ENCODE measurements at regions not wholly inside any gene's neighbourhood (a gene's known extent, or its start where the extent isn't known, plus 50 kb on each side); places are given as distances from the start of the nearest gene placed in this dataset.

DNA sequence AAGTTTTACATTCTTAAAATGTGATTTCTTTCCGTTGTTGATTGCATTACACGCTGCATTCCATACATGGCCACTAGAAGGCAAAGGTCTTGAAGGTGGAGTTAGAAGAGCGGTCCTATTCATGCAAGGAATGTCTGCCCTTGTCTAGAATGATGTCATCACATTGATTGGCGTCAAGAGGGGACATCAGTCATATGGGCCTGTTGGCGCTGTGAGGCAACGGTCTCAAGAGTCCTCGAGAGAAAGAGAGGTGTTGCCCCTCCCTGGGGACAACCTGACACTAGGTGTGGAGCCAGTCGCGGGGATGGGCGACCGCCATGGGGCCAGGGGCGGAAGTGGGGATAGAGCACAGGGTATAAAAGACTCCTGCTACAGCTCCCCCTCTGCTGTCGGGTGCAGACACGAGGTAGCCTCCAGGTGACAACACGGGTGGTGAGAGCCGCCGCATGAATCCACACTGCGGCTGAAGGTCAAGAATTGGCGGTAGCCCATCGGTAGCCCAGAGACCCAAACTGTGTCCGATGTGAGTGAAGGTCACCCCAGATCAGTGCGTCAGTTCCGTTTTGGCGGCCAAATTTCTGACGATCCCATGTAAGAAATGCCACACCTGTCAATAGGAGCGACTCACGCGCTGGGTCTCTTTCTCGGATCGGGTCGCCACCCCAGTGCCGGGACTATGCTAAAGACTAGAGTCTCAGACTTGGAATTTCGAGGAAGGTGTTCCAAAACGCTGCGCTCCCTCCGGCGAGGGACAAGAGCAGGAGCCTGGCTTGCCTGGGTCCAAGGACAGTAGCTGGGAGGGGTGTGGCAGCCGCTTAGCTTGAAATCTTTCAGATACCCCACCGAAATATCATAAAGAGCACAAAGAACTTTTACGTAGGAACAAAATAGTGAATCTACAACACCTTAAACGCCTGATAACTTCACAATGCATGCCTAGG, 93.2 kb upstream of the ZNF184 start:
- Histone ChIP-seq H3K4me3 (ENCODE audit: low read length in 2 of 2) (peak overlapping the region in 1 of 2 donors; percentile 73), H2BK12ac (ENCODE audit: low read length) (no peak overlapping the region)
- no peak for DNase-seq (ENCODE audit: low spot score)

GRCh38 chr6:27562027-27562410, 89.1 kb upstream of the ZNF184 start:
- no peaks in the 10 kb centered on the region for H3K4me1 ChIP-seq (ENCODE audit: control insufficient read depth in 2 of 2, insufficient read depth in 1 of 2, low read depth in 1 of 2, low read length in 2 of 2)
- H4K8ac ChIP-seq (ENCODE audit: low read depth, low read length) = no peak overlapping the region
- peaks cover 0 to 48% (median 6%) of the 10 kb centered on the region in 3 experiments for H3K27me3 ChIP-seq (ENCODE audit: control insufficient read depth in 3 of 3, insufficient read depth in 3 of 3, low read depth in 1 of 3, low read length in 3 of 3)
- no peaks in the 10 kb centered on the region for H3K9me3 ChIP-seq (replicated peaks in 1 of 2; ENCODE audit: control insufficient read depth in 2 of 2, insufficient read depth in 1 of 2, low read depth in 1 of 2, low read length in 2 of 2)
- no peak overlapping the region for H2AK5ac ChIP-seq (ENCODE audit: low read depth, low read length)
- H2BK5ac ChIP-seq (ENCODE audit: low read length) = no peak overlapping the region
- H3K36me3 ChIP-seq (replicated peaks in 1 of 2; ENCODE audit: control insufficient read depth in 2 of 2, insufficient read depth in 2 of 2, low read length in 2 of 2) = no peaks in the 10 kb centered on the region
- no peak overlapping the region for H2BK15ac ChIP-seq (ENCODE audit: low read length)
- no peak overlapping the region for H3K23ac ChIP-seq (ENCODE audit: low read depth, low read length, poor library complexity)
- no peak overlapping the region for H2BK120ac ChIP-seq (ENCODE audit: low read depth, low read length)
- no CpG with 5 or more reads among the region's 11 CpGs for WGBS, 2 donors (ENCODE audit: extremely low coverage in 2 of 2, insufficient read length in 2 of 2, insufficient replicate concordance in 1 of 2)
- H3K27ac ChIP-seq (replicated peaks; ENCODE audit: low read length) = no peak overlapping the region
- H3K4me3 ChIP-seq (ENCODE audit: low read length in 2 of 2) = no peak overlapping the region
- no peak overlapping the region for H2BK12ac ChIP-seq (ENCODE audit: low read length)
- no peak for DNase-seq (ENCODE audit: low spot score)
- no peak overlapping the region for H3K4me2 ChIP-seq (ENCODE audit: insufficient read depth, low read length, poor library complexity, severe bottlenecking)
- no peak overlapping the region for H3K4ac ChIP-seq (ENCODE audit: low read length)
- no peak overlapping the region for H3K18ac ChIP-seq (ENCODE audit: low read length)
- no peak overlapping the region for H3K14ac ChIP-seq (ENCODE audit: low read length)
- no peak overlapping the region for H2AFZ ChIP-seq (ENCODE audit: low read length)
- no peak overlapping the region for H4K91ac ChIP-seq (ENCODE audit: low read depth, low read length, poor library complexity)
- H3K79me1 ChIP-seq (ENCODE audit: low read depth, low read length) = no peaks in the 10 kb centered on the region
- no peak overlapping the region for H3K9ac ChIP-seq (ENCODE audit: low read depth, low read length, poor library complexity)

More for the DNA sequence above, 93.2 kb upstream of the ZNF184 start:
- Histone ChIP-seq H2BK5ac (ENCODE audit: low read length) (no peak overlapping the region), H2AFZ (ENCODE audit: low read length) (peak overlapping the region; percentile 51), H3K36me3 (replicated peaks in 1 of 2; ENCODE audit: control insufficient read depth in 2 of 2, insufficient read depth in 2 of 2, low read length in 2 of 2) (no peaks in the 10 kb centered on the region), H3K9me3 (replicated peaks in 1 of 2; ENCODE audit: control insufficient read depth in 2 of 2, insufficient read depth in 1 of 2, low read depth in 1 of 2, low read length in 2 of 2) (no peaks in the 10 kb centered on the region), H3K4ac (ENCODE audit: low read length) (no peak overlapping the region), H3K23ac (ENCODE audit: low read depth, low read length, poor library complexity) (no peak overlapping the region), H3K27ac (replicated peaks; ENCODE audit: low read length) (no peak overlapping the region), H3K18ac (ENCODE audit: low read length) (no peak overlapping the region), H4K91ac (ENCODE audit: low read depth, low read length, poor library complexity) (no peak overlapping the region), H3K9ac (ENCODE audit: low read depth, low read length, poor library complexity) (no peak overlapping the region), H2BK120ac (ENCODE audit: low read depth, low read length) (no peak overlapping the region), H3K4me2 (ENCODE audit: insufficient read depth, low read length, poor library complexity, severe bottlenecking) (peak overlapping the region; percentile 66), H4K8ac (ENCODE audit: low read depth, low read length) (no peak overlapping the region), H3K4me1 (ENCODE audit: control insufficient read depth in 2 of 2, insufficient read depth in 1 of 2, low read depth in 1 of 2, low read length in 2 of 2) (peaks cover 0 to 2% of the 10 kb centered on the region in 2 donors), H3K14ac (ENCODE audit: low read length) (no peak overlapping the region), H2AK5ac (ENCODE audit: low read depth, low read length) (no peak overlapping the region), H3K79me1 (ENCODE audit: low read depth, low read length) (no peaks in the 10 kb centered on the region), H3K27me3 (ENCODE audit: control insufficient read depth in 3 of 3, insufficient read depth in 3 of 3, low read depth in 1 of 3, low read length in 3 of 3) (peaks cover 0 to 30% (median 7%) of the 10 kb centered on the region in 3 experiments), H2BK15ac (ENCODE audit: low read length) (no peak overlapping the region)
- WGBS, 2 donors (ENCODE audit: extremely low coverage in 2 of 2, insufficient read length in 2 of 2, insufficient replicate concordance in 1 of 2) = no CpG with 5 or more reads among the region's 41 CpGs

GRCh38 chr6:27558028-27558724, 85.3 kb upstream of the ZNF184 start:
- Histone ChIP-seq H3K4me1 (ENCODE audit: control insufficient read depth in 2 of 2, insufficient read depth in 1 of 2, low read depth in 1 of 2, low read length in 2 of 2) (no peaks in the 10 kb centered on the region), H2BK15ac (ENCODE audit: low read length) (no peak overlapping the region), H3K4ac (ENCODE audit: low read length) (no peak overlapping the region), H3K27ac (replicated peaks; ENCODE audit: low read length) (no peak overlapping the region), H2BK5ac (ENCODE audit: low read length) (no peak overlapping the region), H3K36me3 (replicated peaks in 1 of 2; ENCODE audit: control insufficient read depth in 2 of 2, insufficient read depth in 2 of 2, low read length in 2 of 2) (no peaks in the 10 kb centered on the region), H3K79me1 (ENCODE audit: low read depth, low read length) (no peaks in the 10 kb centered on the region), H3K9ac (ENCODE audit: low read depth, low read length, poor library complexity) (no peak overlapping the region), H3K4me3 (ENCODE audit: low read length in 2 of 2) (peak overlapping the region in 1 of 2 donors; percentile 48), H4K8ac (ENCODE audit: low read depth, low read length) (no peak overlapping the region), H3K23ac (ENCODE audit: low read depth, low read length, poor library complexity) (no peak overlapping the region), H2AFZ (ENCODE audit: low read length) (peak overlapping the region; percentile 42), H4K91ac (ENCODE audit: low read depth, low read length, poor library complexity) (no peak overlapping the region), H2AK5ac (ENCODE audit: low read depth, low read length) (no peak overlapping the region), H3K4me2 (ENCODE audit: insufficient read depth, low read length, poor library complexity, severe bottlenecking) (no peak overlapping the region), H2BK12ac (ENCODE audit: low read length) (no peak overlapping the region), H2BK120ac (ENCODE audit: low read depth, low read length) (no peak overlapping the region), H3K27me3 (ENCODE audit: control insufficient read depth in 3 of 3, insufficient read depth in 3 of 3, low read depth in 1 of 3, low read length in 3 of 3) (peaks cover 0 to 26% (median 0%) of the 10 kb centered on the region in 3 experiments), H3K18ac (ENCODE audit: low read length) (no peak overlapping the region), H3K14ac (ENCODE audit: low read length) (no peak overlapping the region), H3K9me3 (replicated peaks in 1 of 2; ENCODE audit: control insufficient read depth in 2 of 2, insufficient read depth in 1 of 2, low read depth in 1 of 2, low read length in 2 of 2) (no peaks in the 10 kb centered on the region)
- no CpG with 5 or more reads among the region's 31 CpGs for WGBS, 2 donors (ENCODE audit: extremely low coverage in 2 of 2, insufficient read length in 2 of 2, insufficient replicate concordance in 1 of 2)
- DNase-seq (ENCODE audit: low spot score) = no peak

GRCh38 chr6:27556406-27556805, 83.5 kb upstream of the ZNF184 start:
- H3K4me1 ChIP-seq (ENCODE audit: control insufficient read depth in 2 of 2, insufficient read depth in 1 of 2, low read depth in 1 of 2, low read length in 2 of 2) = no peaks in the 10 kb centered on the region
- no peak overlapping the region for H3K9ac ChIP-seq (ENCODE audit: low read depth, low read length, poor library complexity)
- no peak overlapping the region for H3K14ac ChIP-seq (ENCODE audit: low read length)
- no peak for DNase-seq (ENCODE audit: low spot score)
- no peak overlapping the region for H3K27ac ChIP-seq (replicated peaks; ENCODE audit: low read length)
- peaks cover 0 to 26% (median 0%) of the 10 kb centered on the region in 3 experiments for H3K27me3 ChIP-seq (ENCODE audit: control insufficient read depth in 3 of 3, insufficient read depth in 3 of 3, low read depth in 1 of 3, low read length in 3 of 3)
- H2BK5ac ChIP-seq (ENCODE audit: low read length) = no peak overlapping the region
- no peaks in the 10 kb centered on the region for H3K36me3 ChIP-seq (replicated peaks in 1 of 2; ENCODE audit: control insufficient read depth in 2 of 2, insufficient read depth in 2 of 2, low read length in 2 of 2)
- H4K91ac ChIP-seq (ENCODE audit: low read depth, low read length, poor library complexity) = no peak overlapping the region
- H3K23ac ChIP-seq (ENCODE audit: low read depth, low read length, poor library complexity) = no peak overlapping the region
- H4K8ac ChIP-seq (ENCODE audit: low read depth, low read length) = no peak overlapping the region
- no peaks in the 10 kb centered on the region for H3K9me3 ChIP-seq (replicated peaks in 1 of 2; ENCODE audit: control insufficient read depth in 2 of 2, insufficient read depth in 1 of 2, low read depth in 1 of 2, low read length in 2 of 2)
- no peak overlapping the region for H2AK5ac ChIP-seq (ENCODE audit: low read depth, low read length)
- H2BK15ac ChIP-seq (ENCODE audit: low read length) = no peak overlapping the region
- H3K4me2 ChIP-seq (ENCODE audit: insufficient read depth, low read length, poor library complexity, severe bottlenecking) = no peak overlapping the region
- H3K4me3 ChIP-seq (ENCODE audit: low read length in 2 of 2) = no peak overlapping the region
- H2AFZ ChIP-seq (ENCODE audit: low read length) = no peak overlapping the region
- WGBS, 2 donors (ENCODE audit: extremely low coverage in 2 of 2, insufficient read length in 2 of 2, insufficient replicate concordance in 1 of 2) = no CpG with 5 or more reads among the region's 4 CpGs
- no peaks in the 10 kb centered on the region for H3K79me1 ChIP-seq (ENCODE audit: low read depth, low read length)
- H2BK120ac ChIP-seq (ENCODE audit: low read depth, low read length) = no peak overlapping the region
- H3K4ac ChIP-seq (ENCODE audit: low read length) = no peak overlapping the region
- no peak overlapping the region for H3K18ac ChIP-seq (ENCODE audit: low read length)
- H2BK12ac ChIP-seq (ENCODE audit: low read length) = no peak overlapping the region
